NCI-H446 (cell line): ENCODE measurements at regions not wholly inside any gene's neighbourhood (a gene's known extent, or its start where the extent isn't known, plus 50 kb on each side); places are given as distances from the start of the nearest gene placed in this dataset.

Experiments used
- DNase-seq, 2 experiments: peaks; one replicate each; lab custom pipeline; 2025; lab: John Stamatoyannopoulos, UW

DNA sequence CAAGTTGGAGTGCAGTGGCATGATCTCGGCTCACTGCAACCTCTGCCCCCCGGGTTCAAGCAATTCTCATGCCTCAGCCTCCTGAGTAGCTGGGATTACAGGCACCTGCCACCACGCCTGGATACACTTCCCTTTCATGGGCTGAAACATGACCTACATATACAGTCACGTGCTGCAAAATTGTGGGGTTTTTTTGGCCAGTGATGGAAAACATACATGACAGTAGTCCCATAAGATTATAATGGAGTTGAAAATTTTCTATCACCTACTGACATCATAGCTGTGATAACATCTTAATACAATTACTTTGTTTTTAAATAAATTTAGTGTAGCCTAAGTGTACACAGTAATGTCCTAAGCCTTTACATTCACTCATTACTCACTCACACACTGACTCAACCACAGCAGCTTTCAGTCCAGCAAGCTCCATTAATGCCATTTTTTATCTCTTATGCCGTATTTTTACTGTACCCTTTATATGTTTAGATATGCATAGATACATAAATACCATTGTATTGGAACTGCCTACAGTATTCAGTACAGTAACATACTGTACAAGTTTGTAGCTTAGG lies 79.9 kb upstream of the TMEM196 start:
- no peak for DNase-seq

DNA sequence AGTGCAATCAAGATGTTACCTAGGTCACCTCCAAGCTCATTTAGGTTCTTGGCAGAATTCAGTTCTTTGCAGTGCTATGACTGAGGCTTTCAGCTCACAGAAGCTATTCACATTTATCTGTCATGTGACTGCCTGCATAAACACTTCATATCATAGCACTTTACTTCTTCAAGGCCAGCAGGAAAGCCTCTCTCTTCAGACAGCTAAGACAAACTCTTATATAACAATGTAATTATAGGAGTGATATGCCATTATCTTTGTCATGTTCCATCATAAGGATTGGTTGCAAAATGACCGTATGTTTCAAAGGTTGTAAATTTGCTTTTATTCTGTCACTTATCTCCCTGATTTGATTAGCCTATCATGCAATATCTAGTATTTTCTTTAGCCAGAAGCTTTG lies 78.8 kb upstream of the TMEM196 start:
- no peak for DNase-seq

DNA sequence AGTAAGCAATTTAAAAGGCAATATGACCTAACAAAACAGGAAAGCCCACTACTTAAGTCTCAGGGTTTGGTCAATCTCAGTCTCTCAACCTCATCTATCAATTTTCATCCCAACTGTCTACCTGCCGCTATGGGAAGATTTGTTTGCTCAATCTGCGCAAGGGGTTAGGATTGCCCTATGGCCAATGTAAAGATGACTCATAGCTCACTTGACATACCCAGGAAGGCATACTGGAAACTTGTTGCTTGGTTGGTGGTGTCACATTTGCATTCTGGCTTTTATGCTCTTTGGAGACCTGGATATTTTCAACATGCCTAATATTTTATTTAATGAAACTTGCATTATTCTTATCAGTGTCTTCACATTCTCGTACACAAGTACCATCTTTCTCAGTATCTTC lies 78.1 kb upstream of the TMEM196 start:
- no peak for DNase-seq

DNA sequence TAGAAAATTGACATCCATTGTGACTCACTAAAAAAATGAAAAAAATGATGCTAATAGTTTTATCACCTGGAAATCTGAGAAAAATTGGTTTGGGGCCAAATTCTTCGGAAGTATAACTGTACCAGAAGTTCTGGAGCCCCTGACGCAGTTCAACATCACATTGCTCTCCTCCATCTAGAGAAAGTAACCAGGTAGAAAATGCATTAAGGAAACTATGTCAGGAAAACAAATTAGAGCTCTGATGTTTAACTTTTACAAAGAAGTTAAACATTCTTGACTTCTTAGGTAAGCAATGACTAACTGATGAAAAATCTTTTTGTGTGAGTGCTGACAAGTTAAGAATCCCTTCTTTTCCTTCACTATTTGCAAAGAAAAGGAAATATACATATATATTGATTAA lies 61.1 kb upstream of the TMEM196 start:
- DNase-seq, result no peak

DNA sequence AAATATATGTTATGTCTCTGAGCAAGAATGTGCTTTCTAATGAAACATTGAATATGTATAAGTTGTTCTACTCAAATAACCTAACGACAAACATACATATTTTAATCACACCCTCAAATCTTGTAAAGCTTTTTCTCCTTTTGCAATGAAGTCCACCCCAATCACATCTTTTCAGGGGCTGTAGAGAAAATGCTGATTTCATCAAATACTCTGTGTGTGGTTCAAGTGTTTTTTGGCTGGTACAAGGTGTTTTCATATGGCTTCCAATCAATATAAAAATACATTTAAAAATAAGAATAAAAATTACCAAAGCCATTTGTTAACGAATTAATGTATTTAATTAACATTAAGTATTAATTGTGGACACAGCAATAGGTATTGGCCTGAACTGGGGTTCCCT lies 57.2 kb upstream of the TMEM196 start:
- DNase-seq, result no peak
